Neural progenitor cell (in vitro differentiated cells): ENCODE measurements at regions not wholly inside any gene's neighbourhood (a gene's known extent, or its start where the extent isn't known, plus 50 kb on each side); places are given as distances from the start of the nearest gene placed in this dataset.

Source experiments
- CTCF ChIP-seq: fragments of 200-600 bp; sonication (generic); IDR thresholded peaks from 2 replicates; pipeline ENCODE4 v1.5.1; 2017; ENCODE audit warnings: antibody characterized with exemption, mild to moderate bottlenecking
- EZH2 ChIP-seq: fragments of 200-600 bp; sonication (generic); IDR thresholded peaks from 2 replicates; pipeline ENCODE4 v1.6.1; 2017; ENCODE audit warnings: antibody characterized with exemption, mild to moderate bottlenecking, moderate library complexity
- EZH2phosphoT487 ChIP-seq: fragments of 200-600 bp; sonication (generic); IDR thresholded peaks from 2 replicates; pipeline ENCODE4 v1.6.1; 2017; ENCODE audit warnings: antibody characterized with exemption

GRCh38 chr11:112725636-112726035 lies 235.6 kb upstream of the NCAM1 start:
- no peak for TF ChIP-seq EZH2
- no peak for TF ChIP-seq CTCF
- TF ChIP-seq EZH2phosphoT487: no peak
